HG02884 (cell line): ENCODE measurements at regions not wholly inside any gene's neighbourhood (a gene's known extent, or its start where the extent isn't known, plus 50 kb on each side); places are given as distances from the start of the nearest gene placed in this dataset.
"Not testable (repeated sequence)": the region's sequence is repeated elsewhere in the genome, so short reads cannot be mapped to it uniquely, and the experiment has no call there.

Experiments used
- ATAC-seq: cut with Tn5 transposase; IDR thresholded peaks from one replicate; pipeline ENCODE4 v1.9.1; 2021; ENCODE audit warnings: mild to moderate bottlenecking, moderate library complexity; ENCODE audit not compliant: unreplicated experiment

DNA sequence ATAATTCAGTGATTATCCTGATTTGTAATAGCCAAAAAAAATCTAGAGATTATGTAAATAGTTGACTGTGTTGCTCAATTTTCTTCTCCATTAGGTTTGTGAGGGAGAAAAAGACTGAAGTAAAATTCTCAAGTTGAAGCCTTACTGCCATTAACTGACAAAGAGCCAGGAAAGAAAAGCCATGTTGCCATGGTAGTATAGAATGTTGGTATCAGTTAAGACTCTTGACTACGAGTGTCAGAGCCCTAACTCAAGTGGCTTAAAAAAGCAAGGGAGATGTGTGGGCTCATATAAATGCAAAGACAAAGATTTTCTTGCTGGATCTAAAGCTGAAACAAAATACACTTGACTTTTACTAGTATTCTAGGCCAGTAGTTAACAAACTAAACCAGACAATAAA is 571.7 kb downstream of the KCTD16 start:
- ATAC-seq: no peak

DNA sequence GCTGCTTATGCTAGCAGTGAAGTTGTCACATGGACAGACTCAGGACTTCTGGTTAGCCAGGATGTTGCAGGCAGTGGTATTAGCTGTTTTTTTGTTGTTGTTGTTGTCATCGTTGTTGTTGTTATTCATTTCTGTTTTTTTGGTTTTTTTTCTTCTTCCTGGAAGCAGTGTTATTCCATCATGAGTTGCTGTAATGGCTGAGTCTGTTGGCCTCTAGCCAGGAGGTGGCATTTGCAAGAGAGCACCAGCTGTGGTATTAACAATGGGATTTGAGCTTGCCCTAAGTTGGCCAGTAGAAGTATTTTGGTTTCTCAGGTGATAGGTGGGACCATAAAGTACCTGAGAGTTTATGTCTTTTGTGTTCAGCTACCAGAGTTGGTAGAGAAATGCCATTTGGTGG is 561.1 kb downstream of the KCTD16 start:
- no peak for ATAC-seq

DNA sequence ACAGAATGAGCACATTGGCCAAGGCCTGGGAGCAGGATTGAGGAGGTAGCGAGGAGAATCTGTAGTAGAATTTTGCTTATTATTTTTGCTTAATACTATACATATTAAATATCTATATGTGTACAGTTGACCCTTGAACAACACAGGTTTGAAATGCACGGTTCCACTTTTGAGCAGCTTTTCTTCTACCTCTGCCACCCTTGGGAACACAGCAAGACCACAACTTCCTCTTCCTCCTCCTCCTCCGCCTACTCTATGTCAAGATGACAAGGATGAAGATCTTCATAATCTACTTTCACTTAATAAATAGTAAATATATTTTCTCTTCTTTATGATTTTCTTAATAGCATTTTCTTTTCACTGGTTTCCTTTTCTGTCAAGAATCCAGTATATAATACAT is 541.4 kb downstream of the KCTD16 start:
- peak; percentile 84 for ATAC-seq

DNA sequence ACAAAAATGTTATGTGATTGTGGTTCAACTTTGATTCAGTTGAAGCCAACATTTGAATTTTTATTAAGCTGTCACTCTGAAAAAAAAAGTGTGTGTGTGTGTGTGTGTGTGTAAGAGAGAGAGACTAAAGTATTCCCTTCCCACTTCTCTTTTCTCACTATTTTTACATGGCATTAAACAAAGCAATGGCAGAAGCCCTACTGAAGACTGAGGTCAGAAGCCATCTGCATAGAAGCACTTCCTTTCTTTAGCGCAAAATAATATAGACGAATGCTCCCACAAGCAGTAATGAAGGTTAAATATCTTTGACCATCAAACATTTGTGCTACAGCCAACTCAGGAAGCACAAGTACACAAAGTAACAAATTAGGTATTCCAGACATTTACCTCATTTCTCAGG is 540.5 kb downstream of the KCTD16 start:
- ATAC-seq: peak; percentile 35

DNA sequence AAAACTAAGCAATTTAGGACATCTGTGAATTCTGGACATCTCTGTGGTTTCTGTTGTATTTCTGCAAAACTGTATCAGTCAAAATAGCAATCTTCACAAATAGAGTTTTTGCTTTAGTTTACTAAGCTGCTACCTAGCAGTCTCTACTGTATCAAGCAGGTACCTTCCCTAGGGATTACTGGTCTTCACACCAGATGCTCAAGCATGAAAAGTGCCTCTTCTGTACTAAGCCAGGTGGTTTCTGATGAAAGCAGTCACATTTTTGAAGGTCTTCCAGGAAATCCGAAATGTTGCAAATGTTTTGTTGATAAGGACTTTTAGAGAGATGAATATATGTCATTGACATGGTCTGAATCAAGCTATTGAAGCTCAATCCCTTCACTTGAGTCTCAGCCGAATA is 540.0 kb downstream of the KCTD16 start:
- peak; percentile 46 for ATAC-seq

DNA sequence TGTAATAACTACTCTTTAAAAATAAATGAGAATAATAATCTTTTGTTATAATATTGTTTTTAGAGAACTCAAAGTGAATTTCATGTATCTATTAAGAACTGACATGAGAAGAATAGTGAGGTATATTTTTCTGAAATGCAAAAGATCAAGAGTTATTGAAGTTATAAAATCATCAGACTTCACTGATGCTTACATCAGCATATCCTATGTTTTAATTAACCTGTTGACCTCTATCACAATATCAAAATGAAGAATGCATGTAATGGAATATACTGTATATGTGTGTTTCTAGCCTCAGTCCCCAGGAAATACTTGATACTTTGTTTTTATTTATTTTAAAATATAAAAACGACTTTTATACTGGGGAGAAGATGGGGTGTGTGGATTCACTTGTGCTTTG is 533.1 kb downstream of the KCTD16 start:
- ATAC-seq: no peak

DNA sequence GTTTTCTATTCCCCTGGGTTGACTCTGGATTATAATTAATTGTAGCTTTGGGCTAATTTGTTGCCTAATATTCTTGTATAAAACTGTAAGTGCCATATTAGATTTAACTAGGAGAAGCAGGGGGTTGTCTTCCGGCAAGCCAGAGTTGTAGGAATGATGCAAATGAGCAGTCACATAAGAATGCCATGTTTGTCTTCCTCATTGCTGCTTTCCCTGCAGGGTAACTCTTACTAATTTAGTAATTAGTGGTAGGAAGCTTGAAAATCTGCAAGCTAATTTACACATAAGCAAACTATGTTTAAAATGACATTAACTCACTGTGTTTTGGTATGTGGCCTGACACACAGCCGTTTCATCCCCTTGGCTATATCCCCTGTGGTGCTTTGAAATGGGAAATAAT is 527.8 kb downstream of the KCTD16 start:
- no peak for ATAC-seq

DNA sequence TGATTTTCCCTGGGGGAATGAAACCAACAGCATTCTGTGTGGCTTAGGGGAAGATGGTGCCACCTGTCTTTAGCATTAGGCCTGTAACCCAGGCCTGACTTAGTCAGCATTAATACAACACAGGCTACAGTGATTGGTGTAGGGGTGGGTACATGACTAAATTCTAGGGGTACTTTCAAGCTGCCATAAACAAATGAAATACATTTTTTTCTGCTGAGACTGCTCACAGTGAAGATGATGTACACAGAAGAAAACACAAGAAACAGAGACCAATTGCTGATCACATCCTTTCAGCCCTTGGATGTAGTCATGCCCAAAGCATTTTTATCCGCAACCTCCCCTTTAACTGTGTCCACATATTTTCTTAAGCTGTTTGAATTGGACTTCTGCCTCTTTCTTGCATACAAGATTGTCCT is 527.2 kb downstream of the KCTD16 start:
- no peak for ATAC-seq

DNA sequence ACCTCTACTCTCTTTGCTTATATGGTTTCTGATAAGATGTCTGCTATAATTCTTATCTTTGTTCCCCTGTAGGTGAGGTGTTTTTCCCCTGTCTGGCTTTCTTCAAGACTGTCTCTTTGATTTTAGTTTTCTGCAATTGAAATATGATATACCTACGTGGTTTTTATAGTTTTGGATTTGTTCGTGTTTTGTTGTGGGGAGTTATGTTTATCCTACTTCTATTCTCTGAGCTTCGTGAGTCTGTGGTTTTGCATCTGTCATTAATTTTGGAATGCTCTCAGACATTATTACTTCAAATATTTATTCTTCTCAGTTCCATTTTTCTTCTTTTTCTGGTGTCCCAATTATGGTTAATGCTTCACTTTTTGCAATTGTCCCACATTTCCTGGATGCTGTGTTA is 521.3 kb downstream of the KCTD16 start:
- no peak for ATAC-seq

DNA sequence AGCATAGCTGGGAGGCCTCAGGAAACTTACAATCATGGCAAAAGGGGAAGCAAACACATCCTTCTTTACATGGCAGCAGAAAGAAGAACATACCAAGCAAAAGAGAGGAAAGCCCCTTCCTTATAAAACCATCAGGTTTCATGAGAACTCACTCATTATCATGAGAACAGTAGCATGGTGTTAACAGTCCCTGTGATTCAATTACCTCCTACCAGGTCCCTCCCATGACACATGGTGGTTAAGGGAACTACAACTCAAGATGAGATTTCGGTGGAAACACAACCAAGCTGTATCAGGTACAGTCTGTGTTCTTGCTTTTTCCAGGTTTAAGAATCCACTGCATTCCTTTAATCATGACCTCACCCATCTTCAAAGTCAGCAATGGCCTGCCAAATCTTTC is 514.2 kb downstream of the KCTD16 start:
- ATAC-seq: no peak

DNA sequence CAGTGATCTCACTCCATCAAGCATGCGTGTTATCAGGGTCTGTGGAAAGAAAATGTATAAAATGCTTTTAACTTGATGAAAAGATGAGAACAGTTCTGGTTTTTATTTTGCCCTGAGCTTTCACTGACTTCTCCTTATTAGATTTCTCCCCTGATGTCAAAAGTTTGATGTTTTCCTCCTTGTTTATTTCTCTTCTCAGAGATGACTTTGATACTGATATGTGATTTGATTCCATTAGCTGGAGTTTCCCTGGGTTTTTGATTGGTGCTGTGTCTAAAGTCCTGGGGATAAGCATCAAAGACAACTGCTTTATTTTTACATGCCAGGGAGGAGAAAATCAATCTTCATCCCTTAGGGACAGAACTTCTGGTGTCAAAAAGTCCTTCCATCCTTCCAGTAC is 510.0 kb downstream of the KCTD16 start:
- ATAC-seq: no peak

DNA sequence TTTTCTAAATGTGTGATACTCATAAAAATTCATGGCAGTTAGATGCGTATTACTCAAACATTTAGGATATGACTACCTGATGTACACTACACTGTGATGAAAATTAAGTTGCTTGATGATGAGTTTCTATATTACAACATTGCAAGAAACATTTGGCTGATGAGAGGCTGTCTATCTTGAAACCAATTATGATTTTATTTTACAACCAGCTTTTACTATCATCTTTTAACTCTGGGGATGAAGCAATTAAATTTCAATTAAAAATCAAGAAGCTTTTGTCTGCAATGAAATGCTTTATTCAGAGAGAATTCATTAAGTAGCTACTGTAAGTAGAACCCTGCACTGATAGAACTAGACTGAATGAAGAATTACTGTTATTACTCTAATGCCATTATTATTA is 500.4 kb downstream of the KCTD16 start:
- ATAC-seq: no peak

DNA sequence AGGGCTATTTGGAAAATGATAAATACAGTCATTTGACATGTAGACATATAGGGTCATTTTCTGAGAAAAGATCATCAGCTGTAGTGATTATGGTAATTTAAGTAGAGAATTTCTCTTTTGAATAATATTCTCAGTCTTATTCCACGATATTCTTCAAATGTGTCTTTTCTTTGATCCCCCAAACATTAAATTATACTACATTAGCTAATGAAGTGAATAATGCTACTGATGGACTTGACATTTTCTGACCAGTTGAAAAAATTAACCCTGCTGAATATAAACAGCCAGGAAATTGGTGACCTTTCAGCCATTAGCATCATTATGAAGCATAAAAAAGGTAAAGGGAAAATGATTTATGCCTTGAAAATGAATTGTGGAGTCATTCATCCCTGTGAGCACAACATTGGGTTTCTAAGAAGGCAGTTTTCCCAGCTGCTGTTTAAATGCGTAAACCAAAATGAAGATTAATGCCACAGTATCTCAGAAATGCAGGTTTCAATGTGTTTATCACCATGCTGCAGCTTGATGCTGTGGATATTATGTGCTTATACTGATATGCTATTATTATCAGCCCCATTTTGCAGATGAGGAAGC is 489.1 kb downstream of the KCTD16 start:
- ATAC-seq: no peak

DNA sequence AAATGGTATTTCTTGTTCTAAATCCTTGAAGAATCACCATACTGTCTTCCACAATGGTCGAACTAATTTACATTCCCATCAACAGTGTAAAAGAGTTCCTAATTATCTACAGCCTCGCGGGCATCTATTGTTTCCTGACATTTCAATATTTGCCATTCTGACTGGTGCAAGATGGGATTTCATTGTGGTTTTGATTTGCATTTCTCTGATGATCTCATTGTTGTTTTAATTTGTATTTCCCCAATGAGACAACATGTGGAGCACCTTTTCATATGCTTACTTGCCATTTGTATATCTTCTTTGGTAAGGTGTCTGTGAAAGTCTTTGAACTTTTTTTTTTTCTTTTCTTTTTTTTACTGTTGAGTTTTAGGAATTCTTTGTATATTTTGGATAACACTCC is 473.6 kb downstream of the KCTD16 start:
- ATAC-seq: no peak

DNA sequence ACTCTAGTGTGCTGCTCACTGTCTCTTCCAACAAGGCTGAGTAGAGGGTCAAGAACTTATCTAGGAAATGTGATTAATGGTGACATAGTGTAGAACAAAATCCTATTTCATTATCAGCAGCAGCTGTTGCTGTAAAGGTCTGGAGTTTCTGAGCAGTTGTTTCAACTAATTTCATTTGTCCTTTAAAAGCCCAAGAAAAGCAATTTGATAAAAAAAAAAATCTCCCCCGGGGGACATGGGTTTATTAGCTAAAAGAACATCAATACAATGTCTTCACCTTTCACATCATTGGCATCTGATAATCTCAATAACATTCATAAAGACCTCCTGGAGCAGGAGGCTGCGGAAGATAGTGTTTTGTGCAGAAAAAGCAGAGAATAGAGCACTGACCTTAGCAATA is 468.1 kb downstream of the KCTD16 start:
- ATAC-seq: no peak

DNA sequence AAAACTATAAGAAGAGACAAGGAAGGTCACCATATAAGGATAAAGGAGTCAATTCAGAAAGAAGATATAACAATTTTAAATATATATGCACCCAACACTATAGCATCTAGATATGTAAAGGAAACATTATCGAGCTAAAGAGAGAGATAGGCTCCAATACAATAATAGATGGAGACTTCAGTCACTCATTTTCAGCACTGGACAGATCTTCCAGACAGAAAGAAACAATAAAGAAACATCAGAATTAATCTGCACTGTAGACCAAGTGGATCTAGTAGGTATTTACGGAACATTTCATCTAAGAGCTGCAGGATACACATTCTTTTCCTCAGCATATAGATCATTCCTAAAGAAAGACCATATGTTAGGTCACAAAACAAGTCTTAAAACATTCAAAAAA is 463.5 kb downstream of the KCTD16 start:
- no peak for ATAC-seq

DNA sequence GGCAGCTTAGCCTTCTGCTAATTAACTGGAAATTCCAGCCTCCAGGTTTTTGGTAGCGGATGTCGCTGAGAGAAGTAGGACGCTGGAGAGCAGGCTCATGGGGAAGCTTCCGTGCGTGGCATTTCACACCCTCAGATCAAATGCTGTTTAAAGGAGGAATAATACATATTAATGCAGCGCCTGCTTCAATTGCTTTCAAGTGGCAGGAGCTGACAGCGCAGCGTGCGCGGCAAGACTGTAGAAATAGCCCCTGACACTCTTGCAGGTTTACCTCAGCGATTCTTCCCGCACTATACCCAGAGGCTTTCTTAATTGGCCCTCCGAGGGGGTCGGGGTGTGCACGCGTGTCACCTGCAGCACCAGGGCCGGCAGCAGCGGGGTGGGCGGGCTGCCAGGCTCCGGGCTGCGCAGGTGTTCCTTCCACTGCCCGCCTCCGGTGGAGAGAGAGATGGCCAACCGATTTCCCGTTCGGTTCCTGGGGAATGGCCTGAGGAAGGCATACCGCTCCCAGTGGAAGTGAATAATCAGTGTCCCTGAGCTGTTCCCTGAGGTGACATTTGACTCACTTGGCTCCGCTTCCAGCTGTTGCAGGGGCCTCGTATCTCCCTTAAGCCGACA is 427.9 kb downstream of the KCTD16 start:
- ATAC-seq: no peak

DNA sequence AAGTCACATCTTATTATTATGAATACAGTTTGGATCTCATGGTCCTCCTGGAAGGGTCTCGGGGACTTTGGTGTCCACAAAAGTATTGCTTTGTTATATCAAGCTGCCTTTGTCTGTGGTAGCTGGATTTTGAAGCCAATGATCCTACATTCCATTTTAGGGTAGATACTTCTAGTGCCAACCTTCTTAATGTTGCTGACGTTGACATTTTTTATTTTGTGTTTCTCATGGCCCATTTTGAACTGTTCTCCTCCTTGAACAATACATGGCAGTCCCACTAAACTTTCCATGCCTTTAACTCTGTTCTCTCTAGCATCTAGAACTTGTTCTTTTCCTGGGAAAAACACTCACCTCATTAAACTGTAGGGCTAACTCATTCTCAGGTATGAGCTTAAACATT is 425.8 kb downstream of the KCTD16 start:
- ATAC-seq: no peak

DNA sequence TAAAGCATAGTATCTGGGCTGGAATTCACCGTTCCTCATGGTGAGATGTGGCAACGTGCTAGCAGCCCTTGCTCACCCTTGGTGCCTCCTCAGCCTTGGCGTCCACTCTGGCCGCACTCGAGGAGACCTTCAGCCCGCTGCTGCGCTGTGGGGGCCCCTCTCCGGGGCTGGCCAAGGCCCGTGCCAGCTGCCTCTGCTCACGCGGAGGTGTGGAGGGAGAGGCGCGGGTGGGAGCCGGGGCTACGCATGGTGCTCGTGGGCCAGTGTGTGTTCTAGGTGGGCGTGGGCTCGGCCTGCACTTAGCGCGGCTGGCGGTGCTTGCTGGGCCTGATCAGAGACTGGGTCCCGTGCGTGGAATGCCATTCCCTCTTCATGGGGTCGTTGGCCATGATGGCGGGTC is 424.2 kb downstream of the KCTD16 start:
- ATAC-seq: no peak

DNA sequence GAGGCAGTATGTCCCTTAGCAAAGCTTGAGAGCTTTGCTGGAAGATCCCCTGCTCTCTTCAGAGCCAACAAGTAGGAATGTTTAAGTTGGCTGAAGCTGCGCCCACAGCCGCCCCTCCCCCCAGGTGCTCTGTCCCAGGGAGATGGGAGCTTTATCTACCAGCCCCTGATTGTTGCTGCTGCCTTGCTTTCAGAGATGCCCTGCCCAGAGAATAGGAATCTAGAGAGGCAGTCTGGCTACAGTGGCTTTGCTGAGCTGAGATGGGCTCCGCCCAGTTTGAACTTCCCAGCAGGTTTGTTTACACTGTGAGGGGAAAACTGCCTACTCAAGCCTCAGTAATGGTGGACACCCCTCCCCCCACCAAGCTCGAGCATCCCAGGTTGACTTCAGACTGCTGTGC is 423.6 kb downstream of the KCTD16 start:
- ATAC-seq: not testable (repeated sequence)

DNA sequence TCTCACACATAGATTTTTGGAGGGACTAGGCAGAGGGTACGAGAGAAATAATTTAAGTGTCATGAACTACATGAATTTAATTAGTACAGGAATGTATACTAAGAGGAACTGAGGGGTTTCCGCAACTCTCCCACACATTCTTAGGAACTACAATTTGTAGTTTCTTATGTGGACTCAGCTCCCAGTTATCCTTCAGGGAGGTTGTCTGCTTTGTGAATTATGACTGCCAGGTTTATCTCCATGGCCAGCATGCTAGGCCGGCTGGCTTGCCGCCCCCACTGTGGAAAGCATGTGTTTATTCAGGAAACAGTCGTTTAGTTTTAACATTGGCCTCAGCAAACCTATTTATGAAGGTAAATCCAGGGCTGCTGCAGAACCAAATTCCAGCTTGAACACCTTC is 415.0 kb downstream of the KCTD16 start:
- ATAC-seq: no peak

DNA sequence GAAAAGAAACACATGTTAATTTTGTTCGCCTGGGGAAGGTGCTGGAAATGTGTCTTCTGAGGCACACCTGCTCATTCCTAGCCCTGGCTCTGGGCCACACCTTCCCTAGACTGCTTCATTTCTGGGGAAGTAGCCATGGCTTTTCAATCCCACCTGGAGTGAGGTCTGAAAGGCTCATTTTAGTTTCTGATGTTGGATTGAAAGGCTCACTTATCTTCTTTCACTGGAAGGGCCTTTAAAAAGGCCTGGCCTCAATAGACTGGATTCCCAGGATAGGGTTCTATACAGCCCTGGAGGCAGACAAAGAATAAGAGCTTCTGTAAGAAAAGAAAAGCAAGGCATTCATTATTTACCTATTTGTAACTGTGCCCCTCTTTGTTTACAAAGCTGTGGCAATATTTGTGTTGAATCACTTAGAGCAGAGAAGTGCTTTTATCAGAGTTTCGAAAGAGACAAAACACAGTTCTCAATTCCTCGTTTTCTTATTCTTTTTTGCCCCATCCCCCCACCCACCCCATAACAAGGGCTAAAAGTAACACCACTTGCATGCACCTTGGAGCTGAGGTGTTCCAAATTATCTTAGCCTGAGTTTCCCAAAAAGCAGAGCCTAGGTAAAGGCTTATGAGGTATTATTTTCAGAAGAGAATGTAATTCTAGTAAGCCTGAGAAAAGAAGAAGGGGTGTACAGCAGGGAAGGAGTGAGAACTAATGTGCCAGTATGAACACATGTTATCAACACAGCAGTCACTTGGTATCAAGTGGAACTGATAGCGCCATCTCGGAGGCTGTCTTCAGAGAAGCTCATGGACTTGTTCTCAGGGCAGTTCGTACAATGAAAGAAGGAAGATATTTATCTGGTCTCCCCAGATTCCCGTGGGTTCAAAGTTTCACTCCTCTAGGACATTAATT is 413.1 kb downstream of the KCTD16 start:
- ATAC-seq: no peak
